ENCODE measurements at regions not wholly inside any gene's neighbourhood (a gene's known extent, or its start where the extent isn't known, plus 50 kb on each side); places are given as distances from the start of the nearest gene placed in this dataset.

- Histone ChIP-seq H3K36me3 (no peaks in the 10 kb centered on the region), H3K27ac (no peak overlapping the region), H3K4me3 (no peak overlapping the region), H3K9me3 (peaks cover 18% of the 10 kb centered on the region), H3K27me3 (ENCODE audit: low read depth) (no peaks in the 10 kb centered on the region), H3K4me1 (no peaks in the 10 kb centered on the region)
- TF ChIP-seq, protein P1, sequence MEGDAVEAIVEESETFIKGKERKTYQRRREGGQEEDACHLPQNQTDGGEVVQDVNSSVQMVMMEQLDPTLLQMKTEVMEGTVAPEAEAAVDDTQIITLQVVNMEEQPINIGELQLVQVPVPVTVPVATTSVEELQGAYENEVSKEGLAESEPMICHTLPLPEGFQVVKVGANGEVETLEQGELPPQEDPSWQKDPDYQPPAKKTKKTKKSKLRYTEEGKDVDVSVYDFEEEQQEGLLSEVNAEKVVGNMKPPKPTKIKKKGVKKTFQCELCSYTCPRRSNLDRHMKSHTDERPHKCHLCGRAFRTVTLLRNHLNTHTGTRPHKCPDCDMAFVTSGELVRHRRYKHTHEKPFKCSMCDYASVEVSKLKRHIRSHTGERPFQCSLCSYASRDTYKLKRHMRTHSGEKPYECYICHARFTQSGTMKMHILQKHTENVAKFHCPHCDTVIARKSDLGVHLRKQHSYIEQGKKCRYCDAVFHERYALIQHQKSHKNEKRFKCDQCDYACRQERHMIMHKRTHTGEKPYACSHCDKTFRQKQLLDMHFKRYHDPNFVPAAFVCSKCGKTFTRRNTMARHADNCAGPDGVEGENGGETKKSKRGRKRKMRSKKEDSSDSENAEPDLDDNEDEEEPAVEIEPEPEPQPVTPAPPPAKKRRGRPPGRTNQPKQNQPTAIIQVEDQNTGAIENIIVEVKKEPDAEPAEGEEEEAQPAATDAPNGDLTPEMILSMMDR (IDR thresholded peaks at IDR 0.05) = no peak
- DNase-seq = no peak
- no peak for ATAC-seq
- intact Hi-C loops (cut with DNase I) = no loop called here
These were observed 353.2 kb upstream of the KLF6 start for GRCh38 chr10:4138146-4138721.

DNA sequence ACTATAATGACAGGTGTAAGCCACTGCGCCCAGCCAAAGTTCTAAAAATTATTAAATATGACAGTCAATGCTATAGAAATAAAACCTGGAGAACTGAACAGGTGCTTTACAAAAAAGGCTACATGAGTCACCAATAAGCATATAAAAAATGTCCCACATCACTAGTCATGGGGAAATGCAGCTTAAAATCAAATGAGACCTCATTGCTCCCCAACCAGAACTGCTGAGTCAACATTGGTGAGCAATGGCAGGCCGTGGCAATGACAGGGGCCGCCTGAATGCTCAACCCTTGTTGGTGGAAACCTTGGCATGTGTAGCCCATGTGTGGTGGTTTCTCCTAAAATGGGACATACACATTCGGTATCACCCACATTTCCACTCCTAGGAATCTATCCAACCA, 352.3 kb upstream of the KLF6 start:
- no peak for ATAC-seq
- intact Hi-C loops (cut with DNase I) = no loop called here
- no peak for DNase-seq
- no peaks in the 10 kb centered on the region for H3K4me1 ChIP-seq
- H3K4me3 ChIP-seq = no peak overlapping the region
- no peak overlapping the region for H3K27ac ChIP-seq
- TF ChIP-seq, protein P1 (IDR thresholded peaks at IDR 0.05) = no peak
- no peaks in the 10 kb centered on the region for H3K27me3 ChIP-seq (ENCODE audit: low read depth)
- no peaks in the 10 kb centered on the region for H3K36me3 ChIP-seq
- peaks cover 18% of the 10 kb centered on the region for H3K9me3 ChIP-seq

- TF ChIP-seq, protein P1 (IDR thresholded peaks at IDR 0.05) = no peak
- peaks cover 9% of the 10 kb centered on the region for H3K4me1 ChIP-seq
- ATAC-seq (no peak), DNase-seq (no peak)
- intact Hi-C loops (cut with DNase I) = no loop called here
- no peak overlapping the region for H3K4me3 ChIP-seq
- no peaks in the 10 kb centered on the region for H3K36me3 ChIP-seq
- H3K27me3 ChIP-seq (ENCODE audit: low read depth) = no peaks in the 10 kb centered on the region
- H3K9me3 ChIP-seq = peaks cover 14% of the 10 kb centered on the region
- no peak overlapping the region for H3K27ac ChIP-seq
These were observed 351.1 kb upstream of the KLF6 start for GRCh38 chr10:4136121-4136520.

DNA sequence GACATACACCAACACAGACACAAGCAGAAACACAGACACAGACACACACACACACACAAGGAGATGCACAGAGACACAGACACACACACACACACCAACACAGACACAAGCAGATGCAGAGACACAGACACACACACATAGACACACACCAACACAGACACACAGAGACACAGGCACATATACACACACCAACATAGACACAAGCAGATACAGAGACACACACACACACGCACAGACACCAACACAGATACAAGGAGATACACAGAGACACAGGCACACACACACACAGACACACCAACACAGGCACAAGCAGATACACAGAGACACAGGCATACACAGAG, 347.2 kb upstream of the KLF6 start:
- H3K27ac ChIP-seq = peak overlapping the region; percentile 49
- peaks cover 38% of the 10 kb centered on the region for H3K4me1 ChIP-seq
- no peaks in the 10 kb centered on the region for H3K27me3 ChIP-seq (ENCODE audit: low read depth)
- H3K36me3 ChIP-seq = no peaks in the 10 kb centered on the region
- H3K9me3 ChIP-seq = no peaks in the 10 kb centered on the region
- ATAC-seq = peak; percentile 3 to 10
- intact Hi-C loops (cut with DNase I) = no loop called here
- TF ChIP-seq, protein P1 (IDR thresholded peaks at IDR 0.05) = no peak
- DNase-seq = no peak
- H3K4me3 ChIP-seq = no peak overlapping the region

GRCh38 chr10:4131407-4132215, 346.6 kb upstream of the KLF6 start:
- peak overlapping the region; percentile 2 for H3K4me3 ChIP-seq
- H3K27ac ChIP-seq = peak overlapping the region; percentile 64
- intact Hi-C loops (cut with DNase I) = no loop called here
- DNase-seq (no peak), ATAC-seq (peak; percentile 81 to 86)
- H3K27me3 ChIP-seq (ENCODE audit: low read depth) = no peaks in the 10 kb centered on the region
- H3K9me3 ChIP-seq = no peaks in the 10 kb centered on the region
- H3K4me1 ChIP-seq = peaks cover 38% of the 10 kb centered on the region
- H3K36me3 ChIP-seq = no peaks in the 10 kb centered on the region
- TF ChIP-seq, protein P1 (IDR thresholded peaks at IDR 0.05) = no peak

All from lower lobe of right lung (tissue), 2 donors.